NB4 (cell line): ENCODE measurements at regions not wholly inside any gene's neighbourhood (a gene's known extent, or its start where the extent isn't known, plus 50 kb on each side); places are given as distances from the start of the nearest gene placed in this dataset.

Experiments used
- CTCF ChIP-seq: IDR thresholded peaks from one replicate; pipeline ENCODE4 v1.5.1; 2012; ENCODE audit warnings: low read depth, low read length
- MAX ChIP-seq: IDR thresholded peaks from 2 replicates; pipeline ENCODE4 v1.6.1; 2011; ENCODE audit warnings: low read depth, low read length
- POLR2A ChIP-seq: IDR thresholded peaks from 2 replicates; pipeline ENCODE4 v1.6.1; 2011; ENCODE audit warnings: mild to moderate bottlenecking; ENCODE audit not compliant: insufficient read length; ENCODE audit errors: extremely low read depth

GRCh38 chr5:4547547-4547946 lies 592.6 kb upstream of the ADAMTS16 start:
- TF ChIP-seq CTCF (no peak), POLR2A (no peak), MAX (no peak)
